ENCODE measurements at regions not wholly inside any gene's neighbourhood (a gene's known extent, or its start where the extent isn't known, plus 50 kb on each side); places are given as distances from the start of the nearest gene placed in this dataset.
A peak's percentile ranks its signal among the peaks of the same experiment; 100 is the strongest.

- Histone ChIP-seq H3K9me3 (ENCODE audit: control insufficient read depth in 2 of 3, insufficient read depth in 1 of 3, low read length in 3 of 3) (no peaks in the 10 kb centered on the region), H3K9ac (ENCODE audit: low read length in 3 of 3) (no peak overlapping the region), H3K36me3 (ENCODE audit: control insufficient read depth in 2 of 3, insufficient read depth in 3 of 3, low read length in 3 of 3) (no peaks in the 10 kb centered on the region), H3K27me3 (ENCODE audit: control insufficient read depth, insufficient read depth, low read length) (no peaks in the 10 kb centered on the region), H3K27ac (ENCODE audit: low read depth in 2 of 2, low read length in 2 of 2) (no peak overlapping the region), H3K4me1 (ENCODE audit: control insufficient read depth in 2 of 3, insufficient read depth in 2 of 3, low read depth in 1 of 3, low read length in 3 of 3) (no peaks in the 10 kb centered on the region), H3K4me3 (ENCODE audit: low read length in 3 of 3) (no peak overlapping the region)
- intact Hi-C loops (cut with DNase I): no loop called here
- no peak for DNase-seq
- no peak for TF ChIP-seq CTCF (IDR thresholded peaks at IDR 0.05; ENCODE audit: borderline replicate concordance, extremely low read depth, insufficient read depth)
- no peak for FAIRE-seq
Observed at GRCh38 chr14:83923842-83924241, 1606.1 kb upstream of the FLRT2 start.

GRCh38 chr14:83924259-83924658 lies 1605.7 kb upstream of the FLRT2 start:
- Histone ChIP-seq H3K36me3 (ENCODE audit: control insufficient read depth in 2 of 3, insufficient read depth in 3 of 3, low read length in 3 of 3) (no peaks in the 10 kb centered on the region), H3K9me3 (ENCODE audit: control insufficient read depth in 2 of 3, insufficient read depth in 1 of 3, low read length in 3 of 3) (no peaks in the 10 kb centered on the region), H3K4me1 (ENCODE audit: control insufficient read depth in 2 of 3, insufficient read depth in 2 of 3, low read depth in 1 of 3, low read length in 3 of 3) (no peaks in the 10 kb centered on the region), H3K27me3 (ENCODE audit: control insufficient read depth, insufficient read depth, low read length) (no peaks in the 10 kb centered on the region), H3K9ac (ENCODE audit: low read length in 3 of 3) (no peak overlapping the region), H3K27ac (ENCODE audit: low read depth in 2 of 2, low read length in 2 of 2) (no peak overlapping the region), H3K4me3 (ENCODE audit: low read length in 3 of 3) (no peak overlapping the region)
- FAIRE-seq (no peak), DNase-seq (no peak)
- intact Hi-C loops (cut with DNase I): no loop called here
- no peak for TF ChIP-seq CTCF (IDR thresholded peaks at IDR 0.05; ENCODE audit: borderline replicate concordance, extremely low read depth, insufficient read depth)

GRCh38 chr14:83940253-83940652 lies 1589.7 kb upstream of the FLRT2 start:
- Histone ChIP-seq H3K9me3 (ENCODE audit: control insufficient read depth in 2 of 3, insufficient read depth in 1 of 3, low read length in 3 of 3) (no peaks in the 10 kb centered on the region), H3K4me1 (ENCODE audit: control insufficient read depth in 2 of 3, insufficient read depth in 2 of 3, low read depth in 1 of 3, low read length in 3 of 3) (no peaks in the 10 kb centered on the region), H3K36me3 (ENCODE audit: control insufficient read depth in 2 of 3, insufficient read depth in 3 of 3, low read length in 3 of 3) (no peaks in the 10 kb centered on the region), H3K9ac (ENCODE audit: low read length in 3 of 3) (no peak overlapping the region), H3K4me3 (ENCODE audit: low read length in 3 of 3) (no peak overlapping the region), H3K27me3 (ENCODE audit: control insufficient read depth, insufficient read depth, low read length) (no peaks in the 10 kb centered on the region), H3K27ac (ENCODE audit: low read depth in 2 of 2, low read length in 2 of 2) (no peak overlapping the region)
- no peak for FAIRE-seq
- no peak for TF ChIP-seq CTCF (IDR thresholded peaks at IDR 0.05; ENCODE audit: borderline replicate concordance, extremely low read depth, insufficient read depth)
- DNase-seq: peak in 1 of 5 donors; percentile 12
- intact Hi-C loops (cut with DNase I): no loop called here

- Histone ChIP-seq H3K36me3 (ENCODE audit: control insufficient read depth in 2 of 3, insufficient read depth in 3 of 3, low read length in 3 of 3) (no peaks in the 10 kb centered on the region), H3K4me3 (ENCODE audit: low read length in 3 of 3) (no peak overlapping the region), H3K27me3 (ENCODE audit: control insufficient read depth, insufficient read depth, low read length) (no peaks in the 10 kb centered on the region), H3K27ac (ENCODE audit: low read depth in 2 of 2, low read length in 2 of 2) (no peak overlapping the region), H3K9ac (ENCODE audit: low read length in 3 of 3) (no peak overlapping the region), H3K4me1 (ENCODE audit: control insufficient read depth in 2 of 3, insufficient read depth in 2 of 3, low read depth in 1 of 3, low read length in 3 of 3) (no peaks in the 10 kb centered on the region), H3K9me3 (ENCODE audit: control insufficient read depth in 2 of 3, insufficient read depth in 1 of 3, low read length in 3 of 3) (no peaks in the 10 kb centered on the region)
- no peak for TF ChIP-seq CTCF (IDR thresholded peaks at IDR 0.05; ENCODE audit: borderline replicate concordance, extremely low read depth, insufficient read depth)
- DNase-seq: no peak
- no peak for FAIRE-seq
- intact Hi-C loops (cut with DNase I): no loop called here
Observed at GRCh38 chr14:83958359-83958758, 1571.6 kb upstream of the FLRT2 start.

All from kidney (tissue), 13 donors.